ENCODE measurements at regions not wholly inside any gene's neighbourhood (a gene's known extent, or its start where the extent isn't known, plus 50 kb on each side); places are given as distances from the start of the nearest gene placed in this dataset.

DNA sequence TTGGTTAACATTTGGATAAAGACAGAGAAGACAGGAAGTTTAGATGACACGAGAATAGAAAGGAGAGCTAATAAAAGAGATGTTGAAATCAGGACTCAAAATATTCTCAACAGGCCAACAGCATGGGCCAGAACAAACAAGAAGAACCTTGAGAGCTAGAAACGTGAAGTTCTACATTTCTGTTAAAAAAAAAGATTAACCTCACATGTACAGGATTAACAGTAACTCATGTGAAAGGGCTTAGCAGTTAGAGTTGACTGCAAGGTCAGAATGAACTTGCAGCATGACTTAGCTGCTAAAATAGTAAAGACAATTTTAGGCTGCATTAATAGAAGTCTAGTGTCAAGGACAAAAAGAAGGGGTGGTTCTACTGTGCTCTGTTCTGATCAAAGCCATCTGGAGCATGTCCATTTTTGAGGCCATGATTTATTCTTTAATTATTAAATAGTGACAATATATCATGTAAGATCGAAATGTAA is 331.1 kb upstream of the HSF2 start:
- Histone ChIP-seq H3K27ac (peak overlapping the region; percentile 40), H3K36me3 (no peaks in the 10 kb centered on the region), H3K27me3 (no peaks in the 10 kb centered on the region), H3K4me1 (peaks cover 13% of the 10 kb centered on the region), H3K4me3 (no peak overlapping the region), H3K9me3 (no peaks in the 10 kb centered on the region)
- DNase-seq (ENCODE audit: extremely low spot score in 2 of 2): no peak
- TF ChIP-seq POLR2A (IDR thresholded peaks at IDR 0.05) (no peak), POLR2AphosphoS5 (IDR thresholded peaks at IDR 0.05; ENCODE audit: insufficient read depth in 1 of 2, low read depth in 1 of 2) (peak in 1 of 2 donors; percentile 32)
- TF ChIP-seq, protein P1, sequence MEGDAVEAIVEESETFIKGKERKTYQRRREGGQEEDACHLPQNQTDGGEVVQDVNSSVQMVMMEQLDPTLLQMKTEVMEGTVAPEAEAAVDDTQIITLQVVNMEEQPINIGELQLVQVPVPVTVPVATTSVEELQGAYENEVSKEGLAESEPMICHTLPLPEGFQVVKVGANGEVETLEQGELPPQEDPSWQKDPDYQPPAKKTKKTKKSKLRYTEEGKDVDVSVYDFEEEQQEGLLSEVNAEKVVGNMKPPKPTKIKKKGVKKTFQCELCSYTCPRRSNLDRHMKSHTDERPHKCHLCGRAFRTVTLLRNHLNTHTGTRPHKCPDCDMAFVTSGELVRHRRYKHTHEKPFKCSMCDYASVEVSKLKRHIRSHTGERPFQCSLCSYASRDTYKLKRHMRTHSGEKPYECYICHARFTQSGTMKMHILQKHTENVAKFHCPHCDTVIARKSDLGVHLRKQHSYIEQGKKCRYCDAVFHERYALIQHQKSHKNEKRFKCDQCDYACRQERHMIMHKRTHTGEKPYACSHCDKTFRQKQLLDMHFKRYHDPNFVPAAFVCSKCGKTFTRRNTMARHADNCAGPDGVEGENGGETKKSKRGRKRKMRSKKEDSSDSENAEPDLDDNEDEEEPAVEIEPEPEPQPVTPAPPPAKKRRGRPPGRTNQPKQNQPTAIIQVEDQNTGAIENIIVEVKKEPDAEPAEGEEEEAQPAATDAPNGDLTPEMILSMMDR (IDR thresholded peaks at IDR 0.05): no peak
- intact Hi-C loops (cut with DNase I): no loop called here

DNA sequence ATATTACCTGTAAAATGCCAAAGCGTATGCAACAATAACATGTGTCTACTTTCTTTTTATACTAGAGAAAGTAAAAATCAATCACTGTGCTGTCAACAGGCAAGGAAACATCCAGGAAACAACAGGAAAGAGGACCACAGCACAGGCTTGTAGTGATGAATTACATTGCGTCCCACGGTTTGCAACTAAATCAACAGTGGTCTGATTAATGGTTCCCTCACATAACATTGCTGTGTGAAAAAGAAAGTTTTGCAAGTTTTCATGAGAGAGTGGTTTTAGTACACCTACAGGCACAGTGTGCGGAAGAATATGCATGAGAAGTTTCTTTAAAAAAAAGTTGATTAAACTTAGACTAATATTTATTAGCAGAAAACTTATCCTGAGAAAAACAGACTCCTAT is 329.5 kb upstream of the HSF2 start:
- no peaks in the 10 kb centered on the region for H3K9me3 ChIP-seq
- intact Hi-C loops (cut with DNase I): no loop called here
- no peaks in the 10 kb centered on the region for H3K27me3 ChIP-seq
- TF ChIP-seq, protein P1 (IDR thresholded peaks at IDR 0.05): no peak
- TF ChIP-seq POLR2AphosphoS5 (IDR thresholded peaks at IDR 0.05; ENCODE audit: insufficient read depth in 1 of 2, low read depth in 1 of 2) (no peak), POLR2A (IDR thresholded peaks at IDR 0.05) (no peak)
- H3K4me3 ChIP-seq: no peak overlapping the region
- DNase-seq (ENCODE audit: extremely low spot score in 2 of 2): no peak
- peaks cover 14% of the 10 kb centered on the region for H3K4me1 ChIP-seq
- no peaks in the 10 kb centered on the region for H3K36me3 ChIP-seq
- H3K27ac ChIP-seq: no peak overlapping the region

DNA sequence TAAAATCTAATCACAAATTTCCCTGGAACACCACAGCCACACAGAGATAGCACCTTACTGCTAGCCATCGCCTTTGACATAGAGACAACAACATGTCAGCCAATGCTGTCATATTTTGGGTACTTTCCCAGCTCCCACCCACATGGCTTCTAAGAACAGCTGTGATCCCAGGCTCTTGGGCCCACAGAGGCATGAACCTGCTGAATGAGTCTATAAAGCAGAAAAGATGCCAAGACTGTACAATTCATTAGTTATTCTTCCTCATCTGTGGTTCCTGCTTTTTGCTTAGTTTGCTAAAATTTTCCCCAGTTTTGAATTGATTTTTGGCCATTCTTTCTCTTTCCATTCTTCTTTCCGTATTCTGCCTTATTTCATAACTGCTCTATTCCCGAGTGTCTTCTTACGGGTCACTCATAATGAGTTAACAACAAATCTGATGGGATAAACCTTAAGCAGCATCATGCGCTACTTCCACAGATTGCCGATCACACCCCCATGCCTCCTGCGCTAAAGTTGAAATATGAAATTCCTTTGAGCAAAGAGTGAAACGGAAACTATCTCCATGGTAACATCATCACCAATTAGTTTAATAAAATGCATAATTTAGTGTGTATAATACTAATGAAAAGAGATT is 327.3 kb upstream of the HSF2 start:
- DNase-seq (ENCODE audit: extremely low spot score in 2 of 2): no peak
- intact Hi-C loops (cut with DNase I): no loop called here
- no peak overlapping the region for H3K4me3 ChIP-seq
- H3K27me3 ChIP-seq: no peaks in the 10 kb centered on the region
- H3K36me3 ChIP-seq: no peaks in the 10 kb centered on the region
- TF ChIP-seq POLR2A (IDR thresholded peaks at IDR 0.05): no peak
- no peaks in the 10 kb centered on the region for H3K9me3 ChIP-seq
- H3K4me1 ChIP-seq: peaks cover 19% of the 10 kb centered on the region
- no peak overlapping the region for H3K27ac ChIP-seq

DNA sequence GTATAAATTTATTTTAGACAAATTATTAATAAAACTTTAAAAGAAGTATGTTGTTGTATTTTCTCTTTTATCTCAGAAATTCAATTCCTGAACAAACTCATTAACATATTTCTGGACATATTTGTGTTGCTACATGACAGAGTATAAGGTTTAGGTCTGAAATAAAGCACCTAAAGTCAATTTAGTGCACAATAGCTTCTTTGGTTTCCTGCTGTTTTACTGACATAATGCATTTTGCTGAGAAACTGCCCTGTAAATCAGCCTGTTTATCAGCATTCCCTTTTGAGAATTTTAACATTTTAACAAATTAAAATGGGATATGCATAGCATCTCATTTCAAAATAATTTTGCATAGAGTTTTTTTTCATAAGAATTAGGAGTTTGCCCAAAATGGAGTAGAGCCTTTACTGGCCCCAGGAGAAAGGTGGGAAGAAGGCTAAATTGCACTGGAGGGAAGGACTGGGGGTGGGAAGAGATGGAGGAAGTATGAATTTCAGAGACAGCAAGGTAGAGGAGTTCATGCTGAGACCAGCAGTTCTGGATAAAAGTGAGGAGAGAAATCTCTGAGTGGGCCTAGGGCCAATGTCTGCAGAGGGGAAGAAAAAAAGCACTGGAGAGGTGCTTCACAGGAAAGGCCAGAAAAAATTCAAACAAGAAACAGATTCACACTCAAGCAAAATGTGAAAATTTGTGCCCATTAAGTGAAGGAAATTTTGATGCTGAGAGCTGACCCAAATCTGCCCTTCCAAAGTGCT is 324.2 kb upstream of the HSF2 start:
- no peak for TF ChIP-seq POLR2AphosphoS5 (IDR thresholded peaks at IDR 0.05; ENCODE audit: insufficient read depth in 1 of 2, low read depth in 1 of 2)
- TF ChIP-seq, protein P1 (IDR thresholded peaks at IDR 0.05): no peak
- no peak for TF ChIP-seq POLR2A (IDR thresholded peaks at IDR 0.05)
- H3K9me3 ChIP-seq: no peaks in the 10 kb centered on the region
- H3K27me3 ChIP-seq: no peaks in the 10 kb centered on the region
- intact Hi-C loops (cut with DNase I): no loop called here
- no peak overlapping the region for H3K27ac ChIP-seq
- peaks cover 5% of the 10 kb centered on the region for H3K4me1 ChIP-seq
- DNase-seq (ENCODE audit: extremely low spot score in 2 of 2): no peak
- no peak overlapping the region for H3K4me3 ChIP-seq
- H3K36me3 ChIP-seq: no peaks in the 10 kb centered on the region

DNA sequence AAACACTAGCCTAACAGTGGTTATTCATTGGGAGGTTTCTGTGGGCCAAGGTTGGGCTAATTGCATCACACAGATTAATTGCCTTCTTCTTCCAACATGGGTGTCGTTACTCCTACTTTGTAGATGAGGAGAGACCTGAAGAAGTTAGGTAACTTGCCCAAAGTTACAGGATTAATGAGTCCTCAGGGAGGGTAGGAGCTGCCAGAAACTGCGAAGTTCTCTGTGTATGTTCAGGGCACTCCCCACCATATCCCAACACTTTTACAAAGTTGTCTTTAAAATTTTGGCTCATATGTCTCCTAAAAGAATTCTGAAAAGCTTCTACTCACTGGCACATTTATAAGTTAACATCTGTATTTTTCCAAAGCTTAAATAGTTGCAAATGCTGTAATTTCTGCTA is 323.5 kb upstream of the HSF2 start:
- Histone ChIP-seq H3K27me3 (no peaks in the 10 kb centered on the region), H3K27ac (no peak overlapping the region), H3K4me1 (peaks cover 5% of the 10 kb centered on the region), H3K36me3 (no peaks in the 10 kb centered on the region), H3K9me3 (no peaks in the 10 kb centered on the region), H3K4me3 (no peak overlapping the region)
- no peak for DNase-seq (ENCODE audit: extremely low spot score in 2 of 2)
- intact Hi-C loops (cut with DNase I): no loop called here
- TF ChIP-seq POLR2A (IDR thresholded peaks at IDR 0.05): no peak
- TF ChIP-seq POLR2AphosphoS5 (IDR thresholded peaks at IDR 0.05; ENCODE audit: insufficient read depth in 1 of 2, low read depth in 1 of 2): no peak
- TF ChIP-seq, protein P1 (IDR thresholded peaks at IDR 0.05): no peak

All from vagina (tissue), 2 donors.